ENCODE measurements at regions not wholly inside any gene's neighbourhood (a gene's known extent, or its start where the extent isn't known, plus 50 kb on each side); places are given as distances from the start of the nearest gene placed in this dataset.

- TF ChIP-seq CTCF (IDR thresholded peaks at IDR 0.05 in 2 of 3, conservative IDR thresholded peaks at IDR 0.05 in 1 of 3; ENCODE audit: borderline replicate concordance in 1 of 3, insufficient read depth in 1 of 3, low read depth in 2 of 3, low read length in 2 of 3) = no peak
- TF ChIP-seq SP1 (IDR thresholded peaks at IDR 0.05; ENCODE audit: low read depth) = no peak
- no peak for TF ChIP-seq POLR2A (IDR thresholded peaks at IDR 0.05; ENCODE audit: borderline replicate concordance, extremely low read depth, insufficient read depth, insufficient read length)
- TF ChIP-seq YY1 (IDR thresholded peaks at IDR 0.05; ENCODE audit: extremely low read depth, insufficient replicate concordance, low read depth, low read length) = no peak
- TF ChIP-seq RAD21 (IDR thresholded peaks at IDR 0.05; ENCODE audit: low read depth) = no peak
- TF ChIP-seq EZH2 (IDR thresholded peaks at IDR 0.05) = no peak
- no peak for TF ChIP-seq CEBPB (IDR thresholded peaks at IDR 0.05; ENCODE audit: low read depth)
- TF ChIP-seq JUND (IDR thresholded peaks at IDR 0.05) = no peak
- no peak for TF ChIP-seq ZBTB33 (IDR thresholded peaks at IDR 0.05; ENCODE audit: extremely low read depth, insufficient replicate concordance, low read length)
- no peak for TF ChIP-seq POLR2AphosphoS5 (IDR thresholded peaks at IDR 0.05; ENCODE audit: low read depth, low read length)
These were observed 1531.1 kb upstream of the MIR17HG start for GRCh38 chr13:89816404-89816803.

All from HCT116 (cell line).